Tibial nerve (tissue), 4 donors: ENCODE measurements at regions not wholly inside any gene's neighbourhood (a gene's known extent, or its start where the extent isn't known, plus 50 kb on each side); places are given as distances from the start of the nearest gene placed in this dataset.

ENCODE experiments used
- EP300 ChIP-seq, 2 donors: sonication (generic); formaldehyde crosslinking; IDR thresholded peaks; one replicate each; pipeline ENCODE4 v1.6.1; 2017; ENCODE audit warnings: antibody characterized with exemption in 2 of 2, mild to moderate bottlenecking in 1 of 2
- TF ChIP-seq, protein P1 (sequence below), 5 experiments: fragments of 200-600 bp in 3 of 5; fragments of 450-650 bp in 2 of 5; sonication (generic) in 3 of 5; IDR thresholded peaks; one replicate each; pipeline ENCODE4 v1.5.1; 2016 to 2019; ENCODE audit warnings: antibody characterized with exemption in 5 of 5, mild to moderate bottlenecking in 3 of 5, moderate library complexity in 2 of 5

DNA sequence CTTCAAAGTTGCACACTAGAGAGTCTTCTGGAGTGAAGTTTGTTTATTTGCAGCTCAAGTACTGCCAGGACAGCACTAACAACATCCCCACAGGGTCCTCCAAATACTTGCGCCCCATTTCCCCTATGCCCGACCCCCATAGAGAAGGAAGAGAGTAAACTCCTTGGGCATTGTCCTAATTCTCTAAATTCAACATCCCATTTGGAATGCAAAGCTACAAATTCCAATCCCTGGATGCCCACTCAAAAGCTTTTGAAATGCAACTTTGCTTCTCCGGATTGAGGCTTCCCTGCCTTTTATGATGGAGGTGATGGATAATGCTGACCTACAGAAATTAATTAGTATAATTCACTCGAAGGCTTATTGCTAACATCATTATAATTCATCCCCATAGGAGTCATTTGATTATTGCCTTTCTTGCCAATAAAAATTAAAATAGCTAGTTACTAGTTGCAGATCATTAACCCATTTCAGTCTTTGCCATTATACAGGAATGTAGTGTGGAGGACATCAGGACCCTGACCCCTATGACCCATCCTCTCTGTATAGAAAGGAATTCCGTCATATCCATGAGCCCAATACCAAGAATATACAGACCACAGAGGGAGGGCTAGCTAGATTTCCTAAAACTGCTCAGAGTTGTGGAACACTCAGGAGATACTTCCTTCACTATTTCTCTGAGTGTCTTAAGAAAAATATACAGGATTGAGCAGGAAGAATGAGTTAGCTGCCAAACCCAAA is 277.6 kb downstream of the ZNF608 start:
- no peak for TF ChIP-seq EP300 (IDR thresholded peaks at IDR 0.05)
- TF ChIP-seq, protein P1, sequence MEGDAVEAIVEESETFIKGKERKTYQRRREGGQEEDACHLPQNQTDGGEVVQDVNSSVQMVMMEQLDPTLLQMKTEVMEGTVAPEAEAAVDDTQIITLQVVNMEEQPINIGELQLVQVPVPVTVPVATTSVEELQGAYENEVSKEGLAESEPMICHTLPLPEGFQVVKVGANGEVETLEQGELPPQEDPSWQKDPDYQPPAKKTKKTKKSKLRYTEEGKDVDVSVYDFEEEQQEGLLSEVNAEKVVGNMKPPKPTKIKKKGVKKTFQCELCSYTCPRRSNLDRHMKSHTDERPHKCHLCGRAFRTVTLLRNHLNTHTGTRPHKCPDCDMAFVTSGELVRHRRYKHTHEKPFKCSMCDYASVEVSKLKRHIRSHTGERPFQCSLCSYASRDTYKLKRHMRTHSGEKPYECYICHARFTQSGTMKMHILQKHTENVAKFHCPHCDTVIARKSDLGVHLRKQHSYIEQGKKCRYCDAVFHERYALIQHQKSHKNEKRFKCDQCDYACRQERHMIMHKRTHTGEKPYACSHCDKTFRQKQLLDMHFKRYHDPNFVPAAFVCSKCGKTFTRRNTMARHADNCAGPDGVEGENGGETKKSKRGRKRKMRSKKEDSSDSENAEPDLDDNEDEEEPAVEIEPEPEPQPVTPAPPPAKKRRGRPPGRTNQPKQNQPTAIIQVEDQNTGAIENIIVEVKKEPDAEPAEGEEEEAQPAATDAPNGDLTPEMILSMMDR (IDR thresholded peaks at IDR 0.05) = no peak
